ENCODE measurements at regions not wholly inside any gene's neighbourhood (a gene's known extent, or its start where the extent isn't known, plus 50 kb on each side); places are given as distances from the start of the nearest gene placed in this dataset.

DNA sequence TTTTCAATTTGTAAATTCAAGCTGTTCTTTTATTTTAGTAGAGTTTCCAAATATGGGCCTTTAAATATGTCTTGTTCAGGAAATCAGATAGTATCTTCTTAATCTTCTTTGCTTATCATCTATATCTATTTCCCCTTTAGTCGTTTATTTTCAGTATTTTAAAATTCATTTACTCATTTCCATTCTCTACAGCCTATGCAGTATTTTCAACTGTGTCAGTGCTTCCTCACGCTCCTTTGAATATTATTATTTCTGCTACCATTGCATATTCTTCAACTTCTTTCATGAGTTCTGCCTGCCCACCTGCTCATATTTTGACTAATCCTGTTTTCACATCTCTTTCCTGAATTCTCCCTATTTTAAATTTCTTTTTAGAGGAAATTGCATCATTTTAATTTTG is 185.4 kb downstream of the DKK2 start:
- Histone ChIP-seq H3K9me3 (replicated peaks; ENCODE audit: control insufficient read depth, insufficient read depth, low read depth, low read length) (no peaks in the 10 kb centered on the region), H3K9ac (ENCODE audit: insufficient read depth in 1 of 2, low read depth in 2 of 2, low read length in 2 of 2) (no peak overlapping the region), H2AFZ (ENCODE audit: low read depth, low read length) (no peak overlapping the region), H3K4me3 (no peak overlapping the region), H3K79me2 (ENCODE audit: control insufficient read depth, insufficient read depth, low read length) (no peaks in the 10 kb centered on the region), H3K36me3 (ENCODE audit: control insufficient read depth, insufficient read depth, low read length) (no peaks in the 10 kb centered on the region), H3K4me1 (replicated peaks in 1 of 2; ENCODE audit: control insufficient read depth in 2 of 2, insufficient read depth in 2 of 2, low read length in 2 of 2) (no peaks in the 10 kb centered on the region), H3K27me3 (ENCODE audit: control insufficient read depth in 2 of 2, insufficient read depth in 2 of 2, low read length in 2 of 2) (no peaks in the 10 kb centered on the region), H4K20me1 (replicated peaks; ENCODE audit: control insufficient read depth, insufficient read depth, low read length) (no peaks in the 10 kb centered on the region), H3K4me2 (ENCODE audit: insufficient read depth, low read length) (no peak overlapping the region), H3K9me1 (ENCODE audit: control insufficient read depth, insufficient read depth, low read length) (no peaks in the 10 kb centered on the region), H3K27ac (ENCODE audit: extremely low read depth, low read depth, low read length) (no peak overlapping the region)
- FAIRE-seq (no peak), ATAC-seq (no peak), DNase-seq (ENCODE audit: extremely low read depth in 1 of 4, low spot score in 3 of 4) (no peak)
- WGBS (ENCODE audit: insufficient coverage, low coverage, missing lambda C conversion rate) = 0% methylated on average over 2 of the region's 2 CpGs
- TF ChIP-seq CBFA2T3 (IDR thresholded peaks at IDR 0.05) (no peak), PHF20 (IDR thresholded peaks at IDR 0.05; ENCODE audit: partially characterized antibody) (no peak), SMAD1 (IDR thresholded peaks at IDR 0.05; ENCODE audit: low read depth, low read length, partially characterized antibody) (no peak), ZNF586 (CRISPR knock-in tag; conservative IDR thresholded peaks at IDR 0.05) (no peak), NONO (IDR thresholded peaks at IDR 0.05; ENCODE audit: low read depth in 2 of 2, low read length in 1 of 2) (no peak), ZNF445 (CRISPR knock-in tag; IDR thresholded peaks at IDR 0.05; ENCODE audit: low read depth) (no peak), MTF1 (CRISPR knock-in tag; IDR thresholded peaks at IDR 0.05; ENCODE audit: borderline replicate concordance) (no peak), FOXA1 (IDR thresholded peaks at IDR 0.05; ENCODE audit: borderline replicate concordance) (no peak)
- TF ChIP-seq, protein P1, sequence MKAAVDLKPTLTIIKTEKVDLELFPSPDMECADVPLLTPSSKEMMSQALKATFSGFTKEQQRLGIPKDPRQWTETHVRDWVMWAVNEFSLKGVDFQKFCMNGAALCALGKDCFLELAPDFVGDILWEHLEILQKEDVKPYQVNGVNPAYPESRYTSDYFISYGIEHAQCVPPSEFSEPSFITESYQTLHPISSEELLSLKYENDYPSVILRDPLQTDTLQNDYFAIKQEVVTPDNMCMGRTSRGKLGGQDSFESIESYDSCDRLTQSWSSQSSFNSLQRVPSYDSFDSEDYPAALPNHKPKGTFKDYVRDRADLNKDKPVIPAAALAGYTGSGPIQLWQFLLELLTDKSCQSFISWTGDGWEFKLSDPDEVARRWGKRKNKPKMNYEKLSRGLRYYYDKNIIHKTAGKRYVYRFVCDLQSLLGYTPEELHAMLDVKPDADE (conservative IDR thresholded peaks at IDR 0.05; ENCODE audit: control insufficient read depth, low read depth, low read length) = no peak
- in situ Hi-C loops (cut with MboI) = no loop called here
- intact Hi-C loops (cut with micrococcal nuclease) = no loop called here
- no TSS peak for BruUV-seq (replicated peaks)
- CTCF ChIA-PET (ENCODE audit: low intra/inter-chr PET ratio) = no interaction called here
- POLR2A ChIA-PET = no interaction called here
